Cerebellar cortex (tissue), 1 donor: ENCODE measurements at regions not wholly inside any gene's neighbourhood (a gene's known extent, or its start where the extent isn't known, plus 50 kb on each side); places are given as distances from the start of the nearest gene placed in this dataset.

ENCODE experiments used
- DNase-seq: peaks from one replicate; pipeline ENCODE4 v3.0.0-alpha.2; 2015; ENCODE audit warnings: low spot score

DNA sequence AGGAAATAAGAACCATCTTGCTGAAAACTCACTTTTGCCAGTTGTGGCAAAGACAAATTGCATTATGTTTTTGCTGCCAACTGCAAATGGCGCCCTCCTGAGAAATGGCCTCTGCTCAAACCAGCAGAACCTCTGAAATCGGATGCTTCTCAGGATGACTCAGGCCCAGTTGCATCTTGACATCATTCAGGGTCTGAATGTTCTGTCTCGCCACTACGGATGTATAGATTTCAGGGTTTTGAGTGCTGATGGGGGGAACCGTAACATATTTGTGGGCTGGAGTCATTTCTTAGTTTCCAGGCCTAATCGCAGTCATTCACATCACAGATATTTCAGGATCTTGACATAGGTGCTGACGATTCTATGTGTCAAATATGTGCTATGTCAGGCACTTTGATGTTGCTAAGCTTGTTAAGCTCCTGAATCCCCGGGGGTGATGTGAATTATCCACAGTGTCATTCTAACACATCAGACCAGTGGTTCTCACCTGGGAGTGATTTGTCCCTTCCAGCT, 207.1 kb downstream of the NFATC2 start:
- no peak for DNase-seq

DNA sequence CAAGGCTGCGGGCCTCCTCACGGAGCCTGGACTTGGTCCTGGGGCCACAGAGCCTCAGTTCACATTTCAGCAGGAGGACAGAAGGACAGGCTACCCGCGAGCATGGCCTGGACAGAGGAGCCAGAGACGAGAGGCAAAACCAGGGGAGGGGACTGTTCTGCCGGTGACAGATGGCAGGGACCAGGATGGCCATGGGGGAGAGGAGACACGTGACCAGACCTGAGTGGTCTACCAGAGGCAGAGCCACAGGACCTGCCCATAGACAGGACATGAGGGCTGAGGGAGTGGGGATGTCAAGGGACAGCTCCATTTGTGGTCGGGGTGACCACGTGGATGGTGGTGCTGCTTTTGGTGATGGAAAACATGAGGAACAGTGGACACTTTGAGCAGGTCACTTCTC, 207.9 kb downstream of the NFATC2 start:
- DNase-seq: no peak

DNA sequence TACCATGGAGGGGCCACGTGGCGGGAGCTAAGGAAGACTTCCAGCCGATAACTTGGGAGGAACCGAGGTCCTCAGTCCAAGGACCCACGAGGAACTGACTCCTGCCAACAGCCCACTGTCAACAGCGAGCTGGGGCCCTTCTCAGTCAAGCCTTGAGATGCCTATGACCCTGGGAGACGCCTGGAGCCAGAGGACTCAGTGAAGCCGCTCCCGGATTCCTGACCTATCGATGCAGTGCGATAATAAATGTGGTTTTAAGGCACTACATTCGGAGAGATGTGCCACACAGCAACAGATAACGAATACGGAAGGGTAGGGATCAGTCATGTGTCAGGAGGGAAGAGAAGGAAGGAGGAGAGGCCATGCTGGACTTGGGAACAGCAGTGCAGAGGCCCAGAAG, 208.5 kb downstream of the NFATC2 start:
- DNase-seq: no peak

DNA sequence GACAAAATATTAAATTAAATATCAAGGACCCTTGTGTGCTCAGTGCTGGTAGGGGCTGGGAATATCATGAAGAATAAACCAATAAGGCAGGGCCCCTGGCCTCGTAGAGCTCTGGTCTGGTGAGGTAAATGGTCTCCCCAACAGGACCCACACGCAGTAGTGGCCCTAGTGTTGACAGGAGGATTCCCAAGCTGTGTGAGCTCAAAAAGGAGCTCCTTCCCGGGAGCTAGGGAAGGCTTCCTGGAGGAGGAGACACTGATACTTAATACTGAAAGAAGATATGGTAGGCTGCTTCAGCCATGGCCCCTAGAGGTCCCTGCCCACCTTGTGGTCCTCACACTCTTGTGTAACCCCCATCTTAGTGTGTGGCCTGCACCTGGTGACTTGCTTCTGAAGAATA, 209.1 kb downstream of the NFATC2 start:
- DNase-seq: no peak

DNA sequence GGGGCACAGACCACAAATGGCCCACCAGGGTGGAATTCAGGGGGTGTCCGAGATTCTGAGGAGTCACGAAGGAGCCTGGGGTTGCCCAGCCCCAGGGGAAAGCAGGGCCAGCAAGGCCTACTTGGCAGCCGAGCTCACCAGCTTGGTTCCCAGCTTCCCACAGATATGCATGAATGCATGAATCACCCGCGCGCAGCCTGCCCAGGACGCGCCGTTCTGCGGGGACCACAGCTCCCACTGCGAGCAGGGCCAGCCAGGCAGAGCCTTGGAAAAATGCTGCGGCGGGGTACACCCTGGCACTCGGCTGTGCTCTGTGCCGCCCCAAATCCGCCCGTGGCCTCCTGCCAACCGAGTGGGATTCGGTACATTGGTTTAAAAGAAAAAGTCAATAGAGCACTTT, 211.0 kb downstream of the NFATC2 start:
- DNase-seq: no peak

GRCh38 chr20:51329845-51330244, 212.7 kb downstream of the NFATC2 start:
- DNase-seq: no peak

DNA sequence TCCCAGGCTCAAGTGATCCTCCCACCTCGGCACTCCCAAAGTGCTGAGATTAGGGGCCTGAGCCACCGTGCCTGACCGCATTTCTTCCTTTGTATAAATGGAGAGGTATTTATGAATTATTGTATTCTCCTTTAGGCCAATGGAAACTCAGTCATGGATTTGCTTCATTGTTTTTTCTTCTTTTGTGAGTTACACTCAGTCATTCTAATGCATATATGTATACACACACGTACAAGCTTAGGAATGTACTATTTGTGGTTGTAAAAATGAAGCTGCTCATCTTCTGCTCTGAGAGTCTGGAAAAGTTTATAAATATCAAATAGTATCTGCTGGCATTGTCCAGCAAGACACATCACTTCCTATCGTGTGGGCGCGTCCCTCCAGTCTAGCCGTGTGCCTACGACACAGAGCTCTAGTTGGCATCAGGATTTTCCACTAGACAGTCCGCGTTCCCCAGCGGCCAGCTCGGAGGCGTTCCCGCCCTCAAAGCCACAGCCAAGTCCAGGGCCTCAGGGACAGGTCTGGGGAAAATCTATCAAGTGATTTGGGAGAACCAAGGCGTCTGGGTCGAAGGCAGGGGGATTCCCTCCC, 215.2 kb downstream of the NFATC2 start:
- DNase-seq: no peak

- DNase-seq: peak; percentile 58
Measured at GRCh38 chr20:51326201-51326819, 216.2 kb downstream of the NFATC2 start.

GRCh38 chr20:51322164-51322707, 220.3 kb downstream of the NFATC2 start:
- DNase-seq: no peak

- DNase-seq: no peak
Measured at GRCh38 chr20:51321343-51322163, 221.0 kb downstream of the NFATC2 start.

- DNase-seq: no peak
Measured at GRCh38 chr20:51319522-51319921, 223.0 kb downstream of the NFATC2 start.

DNA sequence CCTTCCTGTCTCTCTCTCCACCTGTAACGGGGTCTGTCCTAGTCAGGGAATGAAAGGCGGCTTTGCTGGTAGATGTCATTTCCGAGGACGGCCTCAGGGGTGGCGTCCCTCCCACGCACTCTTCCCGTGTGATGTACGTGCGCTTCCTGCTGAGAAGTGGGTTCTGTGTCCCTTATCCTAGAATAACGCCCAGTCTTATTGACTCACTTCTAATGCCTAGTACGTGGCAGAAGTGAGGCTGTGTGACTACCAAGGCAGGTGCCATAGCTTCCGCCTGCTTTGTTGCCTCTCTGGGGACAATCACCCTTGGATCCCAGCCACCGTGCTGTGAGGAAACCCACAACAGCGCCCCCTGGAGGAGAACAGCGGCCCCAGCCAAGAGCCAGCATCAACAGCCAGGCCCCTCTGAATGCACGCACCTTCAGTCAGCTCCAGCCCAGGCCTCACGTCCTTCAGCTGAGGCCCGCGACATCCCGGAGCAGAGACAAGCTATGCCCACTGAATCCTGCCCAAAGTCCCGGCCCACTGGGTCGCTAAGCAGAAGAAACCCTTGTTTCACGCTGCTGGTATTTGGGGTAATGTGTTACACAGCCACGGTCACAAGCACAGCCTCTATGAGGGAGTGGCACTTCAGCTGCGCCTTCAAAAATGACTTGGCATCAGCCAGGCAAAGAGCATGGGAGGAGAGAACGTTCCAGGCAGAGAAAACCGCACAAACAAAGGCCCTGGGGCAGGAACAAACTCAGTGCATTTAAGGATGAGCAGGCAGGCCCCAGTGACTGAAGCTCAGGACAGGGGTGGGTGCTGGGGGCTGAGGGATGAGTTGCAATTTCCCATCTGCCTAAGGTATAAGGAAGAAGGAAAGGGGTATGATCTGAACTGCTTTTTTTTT, 224.2 kb downstream of the NFATC2 start:
- DNase-seq: peak; percentile 10

DNA sequence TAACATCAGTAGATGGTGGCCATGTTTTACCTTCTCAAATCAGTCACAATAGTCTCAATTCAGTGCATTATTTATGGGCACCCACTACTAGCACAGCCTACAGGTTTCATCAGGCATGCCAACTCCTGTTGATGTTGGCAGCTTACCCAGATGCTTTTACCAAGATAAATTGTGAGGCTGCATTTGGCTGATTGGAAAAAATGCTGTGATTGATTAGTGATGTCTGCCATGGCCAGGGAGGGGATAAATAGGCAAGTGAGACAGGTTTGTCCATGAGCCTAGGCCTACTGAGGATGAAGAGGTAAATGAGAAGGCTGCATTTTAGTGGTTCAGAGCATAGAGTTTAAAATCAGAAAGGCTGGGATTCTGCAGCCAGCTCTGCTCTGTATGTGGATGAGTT, 227.1 kb downstream of the NFATC2 start:
- DNase-seq: no peak

DNA sequence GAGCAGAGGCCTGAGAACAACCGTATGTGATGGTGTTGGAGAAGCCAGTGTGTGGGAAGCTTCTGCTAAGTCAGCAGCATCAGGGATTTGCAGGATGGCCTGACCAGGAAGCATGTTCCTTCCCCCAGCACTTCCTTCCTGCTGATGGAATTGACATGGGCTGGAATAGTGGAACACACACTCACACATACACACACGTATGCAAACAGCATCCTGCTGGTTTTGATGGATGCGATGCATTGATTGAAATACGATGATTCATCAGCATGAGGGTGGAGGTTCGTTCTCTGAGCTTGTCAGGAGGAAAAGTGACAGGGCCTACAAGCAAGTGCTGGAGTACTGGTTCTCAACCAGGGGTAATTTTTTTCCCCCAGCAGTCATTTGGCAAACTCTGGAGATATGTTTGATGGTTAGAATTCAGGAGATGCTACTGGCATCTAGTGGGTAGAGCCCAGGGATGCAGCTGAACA, 229.1 kb downstream of the NFATC2 start:
- no peak for DNase-seq

DNA sequence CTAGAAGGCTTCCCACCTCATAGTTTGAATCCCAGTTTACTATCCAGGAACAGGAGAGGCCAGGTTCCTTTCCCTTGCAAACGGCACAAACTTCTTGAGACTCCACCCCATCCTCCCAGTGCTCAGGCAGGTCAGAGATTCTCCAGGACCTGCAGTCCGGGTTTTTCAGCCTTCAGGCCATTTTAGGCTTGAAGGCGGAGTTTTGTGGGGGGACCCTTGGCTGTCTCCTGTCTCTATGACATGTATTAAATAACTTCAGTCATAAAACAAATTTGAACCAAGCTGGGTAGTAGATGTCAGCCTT, 230.1 kb downstream of the NFATC2 start:
- no peak for DNase-seq

GRCh38 chr20:51311636-51312479, 230.7 kb downstream of the NFATC2 start:
- DNase-seq: no peak

DNA sequence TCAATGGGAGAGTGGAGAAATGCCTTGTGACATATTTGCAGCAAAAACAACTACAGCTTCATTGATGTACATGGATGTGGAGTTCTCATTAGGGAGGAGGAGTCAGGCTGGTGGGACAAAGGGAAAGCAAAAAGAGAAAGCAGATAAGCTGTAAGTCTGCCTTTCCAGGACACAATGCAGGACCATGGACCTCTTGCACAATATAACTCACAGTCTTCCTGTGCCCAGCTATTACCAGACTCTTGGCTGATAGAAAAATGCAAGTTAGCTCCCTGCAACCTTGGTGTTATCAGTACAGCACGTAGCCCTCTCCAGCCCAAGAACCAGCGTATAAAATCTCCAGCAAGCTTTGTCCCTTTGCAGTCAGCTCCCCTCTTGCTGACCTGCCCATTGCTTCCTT, 232.3 kb downstream of the NFATC2 start:
- DNase-seq: no peak

DNA sequence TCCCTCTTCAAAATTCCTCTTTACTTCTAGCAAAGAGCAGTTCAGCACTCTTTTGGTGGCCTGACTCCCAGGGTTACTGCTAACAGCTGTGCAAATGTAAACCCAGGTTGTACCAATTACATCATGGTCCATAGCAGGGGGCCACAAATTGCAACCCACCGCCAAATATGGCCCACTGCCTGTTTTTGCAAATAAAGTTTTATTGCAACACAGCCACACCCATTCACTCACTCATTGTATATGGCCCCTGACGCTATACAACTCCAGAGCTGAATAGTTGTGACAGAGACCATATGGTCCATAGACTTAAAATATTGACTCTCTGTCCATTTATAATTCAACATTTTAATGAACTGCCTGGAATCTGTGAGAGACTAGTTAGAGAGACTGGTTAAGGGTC, 233.4 kb downstream of the NFATC2 start:
- DNase-seq: no peak

- peak; percentile 82 for DNase-seq
Measured at GRCh38 chr20:51306521-51307358, 235.8 kb downstream of the NFATC2 start.

DNA sequence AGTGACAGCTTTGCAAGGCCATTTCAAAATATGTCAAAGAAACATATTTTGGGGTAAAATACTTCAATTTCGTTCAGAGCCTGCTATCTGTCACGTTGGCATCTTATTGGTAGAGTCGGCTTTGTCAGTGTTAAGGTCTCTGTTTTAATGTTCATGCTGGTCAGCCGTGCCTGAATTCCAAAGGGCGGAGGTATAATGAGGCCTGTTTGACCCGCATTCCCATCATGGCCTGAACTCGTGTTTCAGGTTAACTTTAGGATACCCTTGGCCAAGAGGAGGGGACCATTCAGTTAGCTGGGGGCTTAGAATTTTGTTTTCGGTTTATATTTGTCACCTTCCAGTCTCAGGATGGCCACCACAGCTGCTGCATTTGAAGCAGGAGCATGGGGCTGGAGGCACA, 236.4 kb downstream of the NFATC2 start:
- no peak for DNase-seq
